HG03108 (cell line): ENCODE measurements at regions not wholly inside any gene's neighbourhood (a gene's known extent, or its start where the extent isn't known, plus 50 kb on each side); places are given as distances from the start of the nearest gene placed in this dataset.
"Not testable (repeated sequence)": the region's sequence is repeated elsewhere in the genome, so short reads cannot be mapped to it uniquely, and the experiment has no call there.

Experiments
- ATAC-seq: cut with Tn5 transposase; IDR thresholded peaks from one replicate; pipeline ENCODE4 v1.9.1; 2021; ENCODE audit warnings: moderate library complexity; ENCODE audit not compliant: unreplicated experiment

DNA sequence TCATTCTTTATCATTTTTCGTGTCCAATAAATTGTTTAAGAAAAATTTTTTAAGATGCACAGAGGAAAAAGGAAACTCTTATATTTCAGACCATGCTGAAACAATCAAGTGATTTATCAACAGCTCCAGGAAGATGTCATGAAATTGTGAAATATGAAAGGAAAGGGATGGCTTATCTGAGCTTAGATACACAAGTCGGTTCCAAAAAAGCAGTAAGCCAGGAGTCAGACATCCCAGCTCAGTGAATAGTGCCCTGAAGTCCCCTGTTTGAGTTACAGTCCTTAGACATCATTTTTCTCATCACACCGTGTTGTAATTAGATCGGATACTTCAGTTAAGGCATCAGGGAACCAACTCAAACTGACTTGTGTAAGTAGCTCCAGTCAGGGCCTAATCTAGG lies 91.0 kb upstream of the SSTR4 start:
- no peak for ATAC-seq

DNA sequence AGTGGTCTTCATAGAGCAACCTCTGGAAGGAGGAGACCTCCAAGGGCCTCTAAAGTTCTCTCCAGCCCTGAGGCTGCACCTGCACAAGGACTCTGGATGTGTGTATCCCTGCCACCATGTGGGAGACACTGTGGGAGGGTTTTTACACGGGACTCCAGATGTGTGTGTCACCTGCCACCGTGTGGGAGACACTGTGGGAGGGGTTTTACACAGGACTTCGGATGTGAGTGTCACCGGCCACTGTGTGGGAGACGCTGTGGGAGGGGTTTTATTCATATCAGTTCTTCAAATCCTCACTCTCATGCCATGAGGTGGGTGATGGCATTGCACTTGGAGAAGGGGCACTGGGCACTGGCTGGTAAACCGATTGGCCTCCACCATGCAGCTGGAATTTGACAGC lies 90.2 kb upstream of the SSTR4 start:
- ATAC-seq: no peak

DNA sequence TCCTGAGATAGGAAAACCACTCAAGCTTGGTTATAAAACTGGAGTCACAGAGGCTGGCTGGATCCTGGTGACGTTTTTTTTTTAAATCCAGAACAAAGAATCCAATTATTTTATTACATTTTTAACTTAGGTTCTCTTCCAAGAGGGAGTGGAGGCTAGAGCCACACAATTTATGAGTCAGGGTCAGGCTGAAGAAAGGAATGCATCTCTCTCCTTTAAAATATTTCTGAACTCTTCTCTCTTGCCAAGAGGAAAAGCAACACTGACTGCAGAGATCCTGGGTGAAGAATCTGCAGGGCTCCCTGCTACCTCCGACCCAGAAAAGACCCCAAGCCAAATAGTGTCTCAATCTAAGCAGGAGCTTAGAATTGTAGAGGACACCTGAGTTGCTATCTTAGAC lies 88.5 kb upstream of the SSTR4 start:
- no peak for ATAC-seq

DNA sequence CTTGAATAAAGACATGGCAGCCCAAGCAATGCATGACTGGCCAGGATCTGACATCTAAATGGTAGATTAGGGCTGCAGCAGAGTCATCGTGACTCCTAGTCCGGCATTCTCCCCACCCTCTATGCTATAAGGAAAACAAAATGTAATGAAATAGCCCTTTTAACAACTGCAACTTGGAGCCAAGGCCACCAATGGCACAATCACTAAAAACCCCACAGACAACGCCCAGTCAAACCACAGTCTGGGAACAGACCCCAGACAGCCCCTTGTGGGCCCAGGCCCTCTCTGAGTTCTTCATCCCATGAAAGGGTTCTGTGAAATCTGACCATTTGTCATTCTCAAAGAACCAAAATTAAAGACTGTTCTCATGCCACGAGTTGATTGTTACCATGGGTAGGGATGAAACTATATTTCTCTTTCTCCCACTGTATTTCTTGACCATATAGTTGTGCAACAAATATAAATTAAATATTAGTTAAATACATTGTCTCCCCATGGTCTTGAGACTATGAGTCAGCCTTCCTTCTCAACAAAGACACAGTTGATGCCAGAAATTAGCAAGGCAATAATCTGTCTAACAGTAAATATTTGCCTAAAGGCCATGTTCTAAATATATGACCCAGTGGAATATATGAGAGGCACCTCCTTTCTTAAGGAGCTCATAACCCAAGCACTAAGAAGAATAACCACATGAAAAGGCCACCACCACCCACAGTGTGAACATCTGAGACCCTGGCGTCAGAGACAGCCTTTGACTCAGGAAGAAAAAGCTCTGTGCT lies 85.6 kb upstream of the SSTR4 start:
- ATAC-seq: no peak

DNA sequence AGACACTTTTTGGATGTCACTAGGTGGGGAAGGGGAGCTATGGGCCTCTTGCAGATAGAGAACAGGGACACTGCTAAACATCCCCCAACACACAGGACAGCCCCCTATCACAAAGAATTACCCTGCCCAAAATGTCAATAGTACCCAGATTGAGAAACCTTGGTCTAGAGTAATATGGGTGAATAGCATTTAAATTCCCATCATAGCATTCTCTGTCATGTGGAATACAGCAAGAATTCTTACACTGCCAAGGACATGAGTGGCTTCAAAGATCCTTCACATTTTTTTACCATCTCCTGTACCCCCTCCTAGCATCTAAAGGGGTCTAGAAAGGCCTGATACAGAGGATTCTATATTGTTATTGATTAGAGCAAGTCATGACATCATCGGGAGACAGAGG lies 83.1 kb upstream of the SSTR4 start:
- no peak for ATAC-seq

DNA sequence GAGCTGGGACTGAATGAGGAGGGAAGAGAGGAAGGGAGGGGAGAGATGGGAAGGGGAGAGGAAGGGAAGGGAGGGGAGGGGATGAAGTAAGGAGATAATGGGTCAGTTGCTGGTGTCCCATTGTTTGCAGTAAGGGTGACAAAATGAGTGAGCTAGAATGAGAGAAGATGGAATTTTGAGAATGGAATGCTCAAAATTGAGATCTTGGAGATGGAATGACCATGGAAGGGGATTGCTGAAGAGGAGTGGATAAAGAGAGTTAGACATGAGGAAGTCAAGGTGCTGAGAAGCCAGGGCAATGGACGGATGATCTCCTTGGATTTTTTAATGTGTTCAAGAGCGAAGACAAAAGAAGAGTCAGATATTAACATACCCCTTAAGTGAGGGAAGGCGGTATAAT lies 80.5 kb upstream of the SSTR4 start:
- ATAC-seq: no peak

DNA sequence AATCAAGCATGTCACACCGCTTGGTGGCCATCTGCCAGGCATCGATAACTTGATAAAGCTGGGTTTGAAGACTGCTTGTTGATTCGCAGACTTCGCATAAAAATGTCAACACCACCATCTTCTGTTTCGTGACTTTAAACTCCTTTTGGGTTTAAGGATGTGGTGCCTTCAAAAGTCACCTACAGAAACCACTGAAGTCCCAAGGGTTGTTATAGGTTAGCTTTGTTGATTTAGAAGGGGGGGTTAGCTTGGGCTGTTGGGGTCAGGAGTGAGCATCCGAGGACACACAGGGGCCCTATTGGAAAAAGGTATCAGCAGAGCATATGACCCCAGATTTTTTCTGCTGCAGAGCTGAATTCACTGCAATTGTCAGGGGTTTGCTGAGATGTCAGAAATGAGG lies 76.7 kb upstream of the SSTR4 start:
- ATAC-seq: no peak

DNA sequence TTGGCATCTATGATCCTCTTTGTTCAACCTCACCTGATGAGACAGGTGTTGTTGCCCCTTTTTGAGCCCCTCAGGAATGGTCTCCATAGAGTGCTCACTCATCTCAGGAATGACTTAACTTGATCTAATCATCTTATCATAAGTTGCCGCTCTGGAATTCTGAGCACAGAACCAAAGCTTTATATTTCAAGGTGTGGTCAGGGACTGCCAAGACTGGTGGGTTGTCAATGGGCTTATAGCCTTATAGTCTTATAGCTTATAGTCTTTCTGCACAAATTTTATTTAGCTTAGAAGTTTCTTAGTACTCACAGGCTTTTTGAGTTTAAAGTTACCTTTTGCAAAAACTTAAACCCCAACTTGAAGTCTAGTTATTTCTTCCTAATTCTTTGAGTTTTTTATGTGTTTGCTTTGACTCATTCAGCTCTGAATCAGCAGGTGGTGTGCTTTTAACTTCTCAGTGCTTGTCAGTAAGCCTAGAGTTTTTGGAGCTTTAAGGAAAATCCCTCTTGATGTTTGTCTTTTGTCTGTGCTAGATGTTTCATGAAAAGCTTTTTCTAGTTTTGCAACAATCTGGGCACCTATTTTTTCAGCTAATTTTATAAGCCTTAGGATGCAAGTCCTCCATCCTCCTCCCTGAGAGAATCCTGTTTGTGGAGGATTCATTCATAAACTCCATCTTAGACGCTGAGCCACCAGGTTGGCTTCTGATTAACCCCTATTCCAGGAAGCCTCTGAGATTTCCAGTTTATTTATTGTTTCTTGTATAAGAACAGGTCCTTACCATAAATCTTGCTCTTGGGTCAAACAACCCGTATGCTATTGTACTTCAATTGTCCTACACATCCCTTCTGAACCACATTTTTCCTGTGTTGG lies 72.3 kb upstream of the SSTR4 start:
- no peak for ATAC-seq

DNA sequence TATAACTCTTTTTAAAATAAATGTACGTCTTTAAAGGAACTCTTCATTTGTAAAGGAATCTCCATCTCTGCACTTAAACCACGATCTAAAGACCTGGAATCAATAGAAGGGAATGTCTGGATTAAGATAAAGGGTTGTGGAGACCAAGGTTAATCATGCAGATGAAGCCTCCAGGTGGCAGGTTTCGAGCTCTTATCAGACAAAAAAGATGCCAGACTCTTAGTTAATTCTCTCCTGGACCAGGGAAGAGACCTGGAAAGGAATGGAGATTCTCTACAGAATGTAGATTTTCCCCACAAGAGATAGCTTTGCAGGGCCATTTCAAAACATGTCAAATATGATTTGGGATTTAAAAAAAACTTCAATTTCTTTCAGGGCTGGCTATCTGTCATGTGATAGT lies 71.5 kb upstream of the SSTR4 start:
- ATAC-seq: no peak

DNA sequence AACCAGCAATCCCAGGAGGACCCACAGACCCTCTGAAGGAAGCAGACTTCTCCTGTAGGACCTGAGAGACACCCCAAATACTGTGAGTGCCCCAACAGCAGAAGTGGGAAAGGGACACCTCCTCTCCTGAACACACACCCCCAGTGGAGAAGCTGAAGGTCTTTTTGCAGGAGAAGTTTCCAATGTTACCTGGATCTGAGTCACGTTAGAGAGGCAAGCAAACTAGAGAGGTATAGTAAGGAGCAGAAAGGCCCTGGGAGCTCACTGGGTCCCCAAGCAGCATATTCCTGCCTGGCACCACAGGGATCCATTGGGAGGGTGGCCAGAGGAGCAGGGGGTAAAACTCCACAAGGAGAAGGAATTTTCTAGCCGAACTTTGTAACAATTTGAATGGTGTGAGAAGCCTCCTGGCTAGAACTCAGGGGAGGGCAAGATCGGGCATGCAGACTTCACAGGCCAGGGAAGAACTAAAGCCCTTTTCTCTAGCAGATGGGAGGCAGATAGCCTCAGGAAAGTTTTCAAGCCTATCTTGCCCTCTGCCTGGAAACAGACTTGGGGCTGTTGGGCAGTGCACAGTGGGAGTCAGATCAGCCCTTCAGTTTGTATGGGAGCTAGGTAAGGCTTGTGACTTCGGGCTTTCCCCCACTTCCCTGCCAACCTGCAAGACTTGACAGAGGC lies 68.2 kb upstream of the SSTR4 start:
- ATAC-seq: no peak

DNA sequence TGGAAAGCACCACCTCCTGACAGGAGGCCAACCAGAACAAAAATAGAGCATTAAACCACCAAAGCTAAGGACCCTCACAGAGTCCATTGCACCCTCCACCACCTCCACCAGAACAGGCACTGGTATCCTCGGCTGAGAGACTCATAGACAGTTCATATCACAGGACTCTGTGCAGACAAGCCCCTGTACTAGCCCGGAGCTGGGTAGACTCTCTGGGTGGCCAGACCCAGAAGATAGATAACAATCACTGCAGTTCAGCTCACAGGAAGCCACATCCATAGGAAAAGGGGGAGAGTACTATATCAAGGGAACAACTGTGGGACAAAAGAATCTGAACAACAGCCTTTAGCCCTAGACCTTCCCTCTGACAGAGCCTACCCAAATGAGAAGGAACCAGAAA lies 67.4 kb upstream of the SSTR4 start:
- ATAC-seq: not testable (repeated sequence)

DNA sequence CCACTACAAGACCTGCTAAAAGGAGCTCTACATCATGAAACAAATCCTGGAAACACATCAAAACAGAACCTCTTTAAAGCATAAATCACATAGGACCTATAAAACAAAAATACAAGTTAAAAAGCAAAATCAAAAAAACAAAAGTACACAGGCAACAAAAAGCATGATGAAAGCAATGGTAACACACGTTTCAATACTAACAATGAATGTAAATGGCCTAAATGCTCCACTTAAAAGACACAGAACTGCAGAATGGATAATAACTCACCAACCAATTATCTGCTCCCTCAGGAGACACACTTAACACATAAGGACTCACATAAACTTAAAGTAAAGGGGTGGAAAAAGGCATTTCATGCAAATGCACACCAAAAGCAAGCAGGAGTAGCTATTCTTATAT lies 66.1 kb upstream of the SSTR4 start:
- not testable (repeated sequence) for ATAC-seq

DNA sequence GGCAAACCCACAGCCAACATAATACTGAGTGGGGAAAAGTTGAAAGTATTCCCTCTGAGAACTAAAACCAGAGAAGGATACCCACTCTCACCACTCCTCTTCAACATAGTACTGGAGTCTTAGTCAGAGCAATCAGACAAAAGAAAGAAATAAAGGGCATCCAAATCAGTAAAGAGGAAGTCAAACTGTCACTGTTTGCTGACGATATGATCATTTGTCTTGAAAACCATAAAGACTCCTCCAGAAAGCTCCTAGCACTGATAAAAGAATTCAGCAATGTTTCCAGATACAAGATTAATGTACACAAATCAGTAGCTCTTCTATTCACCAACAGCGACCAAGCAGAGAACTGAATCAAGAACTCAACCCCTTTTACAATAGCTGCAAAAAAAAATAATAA lies 64.0 kb upstream of the SSTR4 start:
- not testable (repeated sequence) for ATAC-seq

DNA sequence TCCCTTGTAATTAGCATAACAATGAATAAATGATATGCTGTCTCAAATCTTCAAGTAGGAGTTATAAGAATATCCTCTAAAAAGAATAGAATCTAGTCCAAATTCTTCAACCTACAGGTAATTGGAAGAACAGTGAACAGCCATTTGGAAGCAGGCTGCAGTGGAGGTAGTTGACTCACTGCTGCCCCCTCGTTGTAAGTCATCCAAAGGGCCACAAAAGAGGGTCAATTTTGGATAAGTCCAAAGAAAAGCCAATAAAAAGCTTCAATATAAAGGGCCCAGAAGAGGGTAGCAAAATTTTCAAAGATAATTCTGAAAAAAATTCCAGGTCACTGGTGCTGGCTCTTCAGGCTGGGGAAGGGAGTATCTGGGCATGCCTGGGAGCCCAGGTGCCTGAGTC lies 60.8 kb upstream of the SSTR4 start:
- ATAC-seq: no peak

DNA sequence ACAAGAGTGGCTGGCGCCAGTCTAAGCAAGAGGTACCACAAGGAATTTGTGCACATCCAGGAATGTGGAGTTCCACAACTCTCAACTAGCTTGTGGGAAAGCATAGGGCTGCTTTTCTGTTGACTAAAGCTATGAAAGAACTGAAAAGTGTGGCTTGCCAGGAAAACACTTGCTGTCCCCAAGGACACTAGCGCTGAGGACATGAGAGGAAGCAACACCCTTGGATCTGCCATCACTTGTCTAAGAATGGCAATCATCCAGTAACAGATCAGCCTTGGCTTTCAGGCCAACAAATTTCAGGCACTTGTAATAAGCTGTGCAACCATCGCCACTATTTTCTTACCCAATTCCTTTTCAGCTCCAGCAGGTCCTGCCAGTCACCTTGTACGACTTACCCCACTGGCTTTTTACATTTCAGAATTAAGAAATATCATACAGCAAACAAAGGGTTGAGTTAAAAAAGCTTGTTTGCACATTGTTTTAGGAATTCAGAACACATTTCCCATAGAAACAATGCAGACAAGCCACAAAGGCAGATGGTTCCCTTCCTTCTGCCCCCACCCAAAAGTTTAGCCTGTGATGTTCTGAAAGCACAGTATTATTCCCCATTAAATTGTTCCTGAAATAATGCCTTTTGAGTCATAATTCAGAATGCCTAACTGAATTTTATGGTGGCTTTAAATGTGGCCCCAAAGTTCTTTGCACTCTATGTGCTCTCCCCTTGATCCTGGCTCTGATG lies 57.9 kb upstream of the SSTR4 start:
- ATAC-seq: no peak

DNA sequence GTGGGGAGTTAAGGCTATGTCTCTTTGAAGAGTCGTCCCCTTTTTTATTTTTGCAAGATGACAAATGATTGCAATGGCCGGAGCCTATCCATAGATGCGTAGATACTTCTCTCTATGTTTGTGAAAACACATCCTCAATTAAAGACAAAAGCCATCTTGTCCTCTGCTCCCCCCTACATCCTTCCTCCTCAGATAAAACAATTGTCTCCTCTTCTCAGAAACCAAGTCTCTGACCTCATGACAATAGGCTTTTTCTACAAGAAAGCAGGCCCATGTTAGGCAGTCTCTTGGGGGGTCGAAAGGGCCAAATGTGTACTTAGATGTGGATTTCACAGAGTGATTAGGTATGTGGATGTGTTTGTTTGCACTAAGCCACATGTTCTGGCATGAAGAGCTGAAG lies 51.1 kb upstream of the SSTR4 start:
- no peak for ATAC-seq

DNA sequence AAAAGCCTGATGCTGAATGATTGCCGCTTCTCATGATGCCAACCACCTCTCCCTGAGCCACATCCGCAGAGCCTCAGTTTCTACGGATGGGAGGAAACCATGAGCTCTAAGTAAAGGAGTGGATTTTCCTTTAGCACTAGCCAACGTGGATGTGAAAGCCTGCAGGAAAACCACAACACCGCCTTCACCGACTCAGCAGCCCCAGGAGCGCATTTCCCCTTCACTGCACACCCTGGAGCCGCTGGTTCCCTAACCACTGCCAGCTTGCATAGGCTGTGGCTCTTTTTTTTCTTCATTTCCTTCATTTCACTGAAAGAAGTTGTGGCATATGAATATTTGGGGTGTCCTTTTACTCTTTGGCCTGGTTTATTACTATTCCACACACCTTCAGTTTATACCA lies 50.5 kb upstream of the SSTR4 start:
- ATAC-seq: no peak

DNA sequence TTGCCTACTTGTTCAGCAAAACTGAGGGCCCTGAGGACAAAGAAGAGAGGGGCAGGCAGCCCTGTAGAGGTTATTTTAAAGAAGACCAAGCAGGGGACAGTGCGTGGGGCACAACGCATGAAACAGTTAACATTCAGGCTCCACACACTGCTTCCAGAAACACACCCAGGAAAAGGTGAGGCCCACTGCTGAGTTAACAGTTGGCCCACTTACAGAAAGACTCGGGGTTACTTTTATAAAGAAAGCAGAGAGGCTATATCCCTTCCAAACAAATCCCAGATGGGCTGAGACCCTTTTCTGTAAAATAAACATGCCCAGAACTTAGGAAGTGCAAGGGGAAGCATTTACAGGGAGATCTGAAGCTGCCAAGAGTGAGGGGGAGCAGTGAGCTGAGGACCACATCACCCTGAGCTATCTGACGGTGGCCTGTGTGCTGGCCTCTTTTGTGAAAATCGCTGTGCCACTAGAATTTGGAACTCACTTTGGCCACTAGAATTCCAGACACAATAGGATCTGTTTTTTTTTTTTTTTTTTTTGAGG lies 49.8 kb upstream of the SSTR4 start:
- no peak for ATAC-seq
